Left cardiac atrium (tissue), 4 donors: ENCODE measurements at regions not wholly inside any gene's neighbourhood (a gene's known extent, or its start where the extent isn't known, plus 50 kb on each side); places are given as distances from the start of the nearest gene placed in this dataset.
"Not testable (repeated sequence)": the region's sequence is repeated elsewhere in the genome, so short reads cannot be mapped to it uniquely, and the experiment has no call there.

Source experiments
- ATAC-seq, 2 donors: fragments of 200-7000 bp; cut with Tn5 transposase; one replicate each; pipeline ENCODE4 v1.9.1; 2020; ENCODE audit warnings: mild to moderate bottlenecking in 2 of 2, moderate library complexity in 2 of 2
- DNase-seq: peaks from one replicate; pipeline ENCODE4 v3.0.0-alpha.2; 2020
- intact Hi-C, 2 donors: fragments of 100-400 bp; cut with DNase I; formaldehyde crosslinking; loops; one replicate each; pipeline versions ENCODE4 v1.14.1 to v1.15.1; 2022 to 2023
- donor health status: DM: no; HTN: yes; CAD: no.
- donor health status: DM: no; HTN: yes; CAD: no; lungs with severe emphysema.
- donor health status: DM: yes; HTN: yes; CAD: no.
- donor health status: Dilated cardiomyopathy.

GRCh38 chr5:152601806-152602732 lies 197.0 kb upstream of the NMUR2 start:
- no peak for DNase-seq
- ATAC-seq, result no peak
- intact Hi-C loops, result no loop called here

GRCh38 chr5:152606050-152606449 lies 201.0 kb upstream of the NMUR2 start:
- peak in 1 of 2 donors; percentile 57 for ATAC-seq
- intact Hi-C loops, DNase-seq: not testable (repeated sequence)

- DNase-seq, result no peak
- ATAC-seq, result no peak
- intact Hi-C loops, result no loop called here
Observed at GRCh38 chr5:152606776-152607364, 201.8 kb upstream of the NMUR2 start.

GRCh38 chr5:152607401-152608160 lies 202.5 kb upstream of the NMUR2 start:
- intact Hi-C loops, result no loop called here
- DNase-seq (no peak), ATAC-seq (no peak)

- no peak for DNase-seq
- intact Hi-C loops, result no loop called here
- ATAC-seq, result peak in 1 of 2 donors; percentile 71
Observed at GRCh38 chr5:152608458-152608857, 203.4 kb upstream of the NMUR2 start.

- DNase-seq, result no peak
- intact Hi-C loops, result no loop called here
- no peak for ATAC-seq
Observed at GRCh38 chr5:152619756-152620155, 214.7 kb upstream of the NMUR2 start.

- peak in 1 of 2 donors; percentile 49 for ATAC-seq
Observed at GRCh38 chr5:152622628-152623027, 217.5 kb upstream of the NMUR2 start.

GRCh38 chr5:152623951-152624350 lies 218.9 kb upstream of the NMUR2 start:
- ATAC-seq (no peak), DNase-seq (no peak)
- intact Hi-C loops, result no loop called here

More at GRCh38 chr5:152622628-152623027, 217.5 kb upstream of the NMUR2 start:
- DNase-seq, result peak; percentile 20
- intact Hi-C loops, result no loop called here

- ATAC-seq, result no peak
- intact Hi-C loops, result no loop called here
- no peak for DNase-seq
Observed at GRCh38 chr5:152625696-152626095, 220.6 kb upstream of the NMUR2 start.

GRCh38 chr5:152631221-152631620 lies 226.1 kb upstream of the NMUR2 start:
- intact Hi-C loops, result no loop called here
- DNase-seq, result no peak
- ATAC-seq, result no peak

- intact Hi-C loops, result no loop called here
- DNase-seq (no peak), ATAC-seq (peak in 1 of 2 donors; percentile 41)
Observed at GRCh38 chr5:152632360-152632759, 227.3 kb upstream of the NMUR2 start.

- no peak for DNase-seq
- no peak for ATAC-seq
- intact Hi-C loops, result no loop called here
Observed at GRCh38 chr5:152634586-152634985, 229.5 kb upstream of the NMUR2 start.

GRCh38 chr5:152638996-152639552 lies 234.0 kb upstream of the NMUR2 start:
- DNase-seq, result no peak
- ATAC-seq, result peak; percentile 74 to 93
- intact Hi-C loops, result no loop called here

GRCh38 chr5:152641970-152642805 lies 237.1 kb upstream of the NMUR2 start:
- DNase-seq (no peak), ATAC-seq (no peak)
- intact Hi-C loops, result no loop called here

GRCh38 chr5:152642880-152643279 lies 237.8 kb upstream of the NMUR2 start:
- ATAC-seq, result no peak
- DNase-seq, result no peak
- intact Hi-C loops, result no loop called here

GRCh38 chr5:152644029-152644728 lies 239.1 kb upstream of the NMUR2 start:
- intact Hi-C loops, result no loop called here
- DNase-seq (no peak), ATAC-seq (no peak)

GRCh38 chr5:152649609-152650008 lies 244.5 kb upstream of the NMUR2 start:
- no peak for DNase-seq
- intact Hi-C loops, result no loop called here
- no peak for ATAC-seq

GRCh38 chr5:152650413-152650812 lies 245.3 kb upstream of the NMUR2 start:
- ATAC-seq (no peak), DNase-seq (no peak)
- intact Hi-C loops, result no loop called here
